GF-D8 (cell line): ENCODE measurements at regions not wholly inside any gene's neighbourhood (a gene's known extent, or its start where the extent isn't known, plus 50 kb on each side); places are given as distances from the start of the nearest gene placed in this dataset.
"Not testable (repeated sequence)": the region's sequence is repeated elsewhere in the genome, so short reads cannot be mapped to it uniquely, and the experiment has no call there.

ENCODE experiments used
- DNase-seq: peaks from one replicate; lab custom pipeline; 2025; lab: John Stamatoyannopoulos, UW

DNA sequence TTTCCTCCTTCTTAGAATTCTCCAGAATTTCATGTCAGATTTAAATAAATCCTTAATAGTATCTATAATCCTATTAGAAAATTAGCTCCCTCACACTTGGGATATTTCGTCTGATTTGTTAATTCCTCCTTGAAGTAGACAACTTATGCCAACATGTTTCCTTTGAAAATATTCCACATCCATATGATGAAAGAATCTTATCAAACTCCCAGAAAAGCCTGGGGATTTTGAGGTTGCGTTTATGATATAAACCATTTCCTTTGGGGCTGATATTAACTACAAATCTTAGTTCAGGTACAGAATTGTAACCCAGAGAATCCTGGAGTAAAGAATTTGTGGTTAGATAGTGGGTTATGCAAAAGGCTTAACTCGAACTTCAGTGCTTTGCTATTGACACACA lies 2373.8 kb upstream of the ACO1 start:
- DNase-seq = no peak

- no peak for DNase-seq
These were observed 2371.8 kb upstream of the ACO1 start for GRCh38 chr9:30012622-30013021.

GRCh38 chr9:30015073-30015472 lies 2369.4 kb upstream of the ACO1 start:
- no peak for DNase-seq

- no peak for DNase-seq
These were observed 2364.3 kb upstream of the ACO1 start for GRCh38 chr9:30020161-30020560.

- DNase-seq = no peak
These were observed 2348.7 kb upstream of the ACO1 start for GRCh38 chr9:30035761-30036160.

- DNase-seq = no peak
These were observed 2347.9 kb upstream of the ACO1 start for GRCh38 chr9:30036558-30036957.

DNA sequence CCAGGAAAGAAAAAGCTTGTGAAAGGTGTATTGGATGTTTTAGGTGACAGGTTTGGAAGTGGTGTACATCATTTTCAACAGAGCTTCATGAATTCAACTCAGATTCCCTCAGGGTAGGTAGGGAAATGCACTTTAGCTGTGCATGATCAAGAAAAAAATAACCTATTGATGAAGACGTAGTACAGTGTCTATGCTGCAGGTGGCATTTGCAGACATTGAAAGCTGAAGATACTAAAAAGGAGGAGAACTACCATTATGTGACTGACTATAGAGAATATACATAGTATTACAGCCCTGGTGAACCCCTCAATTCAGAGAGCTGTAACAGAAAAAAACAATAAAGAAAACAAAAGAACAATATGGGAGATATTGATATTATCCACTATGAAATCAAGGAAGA lies 2344.7 kb upstream of the ACO1 start:
- DNase-seq = no peak

DNA sequence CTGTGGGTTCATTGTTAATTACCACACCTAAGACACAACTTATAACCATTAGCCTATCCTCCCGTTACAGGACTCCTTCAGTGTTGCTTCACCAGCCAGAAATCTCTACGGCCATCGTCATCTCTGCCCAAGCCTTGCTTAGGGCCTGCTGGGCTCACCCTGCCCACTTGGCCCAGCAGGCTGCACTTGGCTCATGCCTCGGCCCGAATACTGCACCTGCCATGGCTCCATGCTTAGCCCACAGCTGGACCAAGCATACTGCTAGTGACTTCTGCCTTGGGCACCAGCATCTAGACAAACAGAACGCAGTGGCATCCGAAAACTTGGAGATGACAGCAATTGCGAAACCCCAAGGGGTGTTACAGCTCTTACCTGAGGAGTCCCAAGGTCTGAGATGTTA lies 2336.0 kb upstream of the ACO1 start:
- DNase-seq = no peak

- no peak for DNase-seq
These were observed 2326.0 kb upstream of the ACO1 start for GRCh38 chr9:30058463-30058862.

GRCh38 chr9:30060976-30061375 lies 2323.5 kb upstream of the ACO1 start:
- no peak for DNase-seq

- no peak for DNase-seq
These were observed 2318.6 kb upstream of the ACO1 start for GRCh38 chr9:30065888-30066287.

GRCh38 chr9:30069236-30069635 lies 2315.2 kb upstream of the ACO1 start:
- DNase-seq = not testable (repeated sequence)

- DNase-seq = no peak
These were observed 2309.4 kb upstream of the ACO1 start for GRCh38 chr9:30075022-30075421.

DNA sequence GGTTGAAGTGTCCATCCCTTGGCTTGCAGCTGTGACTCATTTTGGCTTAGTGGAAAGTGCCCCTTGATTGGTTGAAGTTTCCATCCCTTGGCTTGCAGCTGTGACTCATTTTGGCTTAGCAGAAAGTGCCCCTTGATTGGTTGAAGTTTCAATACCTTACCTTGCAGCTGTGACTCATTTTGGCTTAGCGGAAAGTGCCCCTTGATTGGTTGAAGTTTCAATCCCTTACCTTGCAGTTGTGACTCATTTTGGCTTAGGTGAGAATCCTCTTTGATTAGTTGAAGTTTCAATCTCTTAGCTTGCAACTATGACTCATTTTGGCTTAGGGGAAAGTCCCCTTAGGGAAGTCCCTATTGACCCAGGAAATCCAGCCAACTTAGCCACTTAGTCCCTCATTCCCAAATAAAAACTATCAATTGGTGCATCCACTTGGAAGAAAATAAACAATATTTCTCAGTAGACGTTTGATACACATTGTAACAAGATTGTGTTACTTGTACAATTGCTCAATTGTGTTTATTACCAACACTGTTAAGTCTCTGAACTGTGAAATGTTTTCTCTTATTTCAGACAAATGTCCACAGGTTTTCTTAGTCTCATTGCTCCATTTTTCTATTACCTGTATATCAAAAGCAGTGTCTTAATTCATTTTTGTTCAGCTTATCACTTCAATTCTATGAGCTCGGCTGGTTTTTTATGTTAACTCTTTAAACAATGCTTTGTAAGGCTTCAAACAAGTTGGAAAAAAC lies 2308.8 kb upstream of the ACO1 start:
- DNase-seq = no peak

GRCh38 chr9:30078195-30078594 lies 2306.2 kb upstream of the ACO1 start:
- no peak for DNase-seq

- no peak for DNase-seq
These were observed 2295.0 kb upstream of the ACO1 start for GRCh38 chr9:30089428-30089827.

DNA sequence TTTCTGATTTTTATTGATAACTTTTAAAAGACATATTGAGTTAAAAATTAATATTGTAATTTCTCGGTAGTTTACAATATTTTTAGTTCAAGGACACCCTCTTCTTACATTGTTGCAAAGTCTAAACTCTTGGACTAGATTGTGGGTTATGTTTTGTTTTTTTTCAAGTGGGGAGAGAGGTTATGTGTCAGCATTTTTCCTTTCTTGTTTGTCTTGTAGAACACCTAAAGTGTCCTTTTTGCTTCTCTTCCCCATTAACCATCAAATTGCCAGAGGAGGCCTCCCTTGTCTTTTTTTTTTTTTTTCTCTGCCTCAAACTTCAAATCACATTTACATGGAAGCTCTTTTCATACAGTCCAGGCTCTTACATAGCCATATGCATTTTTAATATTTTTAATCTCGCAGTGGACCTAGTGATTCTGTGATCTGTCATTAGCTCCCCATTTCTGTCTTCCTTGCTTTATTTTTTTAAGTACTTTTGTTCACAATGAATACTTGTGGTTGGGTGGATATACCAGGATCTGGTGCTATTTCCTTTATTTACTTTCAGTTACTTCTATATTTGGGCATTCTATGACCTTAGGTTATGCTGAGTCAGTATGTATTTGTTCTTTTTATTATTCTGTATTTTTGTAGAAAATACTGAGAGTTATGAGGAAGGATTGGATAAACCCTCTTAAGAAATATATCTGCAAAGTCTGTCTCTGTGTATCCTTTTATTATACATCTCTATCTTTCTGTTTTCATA lies 2280.6 kb upstream of the ACO1 start:
- no peak for DNase-seq

GRCh38 chr9:30107134-30107533 lies 2277.3 kb upstream of the ACO1 start:
- DNase-seq = not testable (repeated sequence)

- no peak for DNase-seq
These were observed 2267.7 kb upstream of the ACO1 start for GRCh38 chr9:30116673-30117217.

GRCh38 chr9:30120666-30121065 lies 2263.8 kb upstream of the ACO1 start:
- DNase-seq = no peak

GRCh38 chr9:30121611-30122010 lies 2262.8 kb upstream of the ACO1 start:
- no peak for DNase-seq

DNA sequence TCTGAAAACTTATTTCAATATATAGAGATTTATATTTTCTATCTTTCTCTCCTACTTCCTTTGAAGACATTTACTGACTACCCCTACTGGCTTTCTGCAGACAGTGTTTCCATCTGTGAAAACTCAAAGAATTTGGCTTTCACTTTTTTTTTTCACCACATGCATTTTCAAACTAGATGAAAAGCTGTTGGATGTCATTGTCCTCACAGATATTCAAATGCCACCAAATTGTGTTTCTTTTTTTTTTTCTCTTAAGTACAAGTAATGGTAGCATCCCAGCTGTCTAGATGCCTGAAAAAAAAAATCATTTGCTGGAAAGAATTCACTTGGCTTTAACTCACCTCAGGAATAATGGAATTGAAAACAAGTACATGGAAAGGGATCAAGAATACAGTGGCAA lies 2258.6 kb upstream of the ACO1 start:
- no peak for DNase-seq

- DNase-seq = no peak
These were observed 2257.1 kb upstream of the ACO1 start for GRCh38 chr9:30127371-30127770.
